HEK293 (cell line): ENCODE measurements at regions not wholly inside any gene's neighbourhood (a gene's known extent, or its start where the extent isn't known, plus 50 kb on each side); places are given as distances from the start of the nearest gene placed in this dataset.

Experiments used
- CTCF ChIP-seq: fragments of 450-650 bp; formaldehyde crosslinking; IDR thresholded peaks from 2 replicates; pipeline ENCODE4 v1.5.1; 2016; ENCODE audit warnings: missing biosample characterization, missing genetic modification characterization
- ELK4 ChIP-seq: IDR thresholded peaks from 2 replicates; pipeline ENCODE4 v1.6.1; 2011; ENCODE audit warnings: mild to moderate bottlenecking, low read depth, low read length, borderline replicate concordance
- ZNF76 ChIP-seq: fragments of 450-650 bp; formaldehyde crosslinking; IDR thresholded peaks from 2 replicates; pipeline ENCODE4; 2016; ENCODE audit warnings: low read depth, missing biosample characterization, missing genetic modification characterization, borderline replicate concordance
- ZNF785 ChIP-seq: fragments of 450-650 bp; formaldehyde crosslinking; IDR thresholded peaks from 2 replicates; pipeline ENCODE4 v1.5.1; 2016; ENCODE audit warnings: missing biosample characterization, missing genetic modification characterization

GRCh38 chr15:79213650-79214049 lies 68.9 kb upstream of the ANKRD34C start:
- TF ChIP-seq CTCF, result no peak
- no peak for TF ChIP-seq ZNF76
- TF ChIP-seq ZNF785, result no peak
- TF ChIP-seq ELK4, result no peak
